ENCODE measurements at regions not wholly inside any gene's neighbourhood (a gene's known extent, or its start where the extent isn't known, plus 50 kb on each side); places are given as distances from the start of the nearest gene placed in this dataset.

DNA sequence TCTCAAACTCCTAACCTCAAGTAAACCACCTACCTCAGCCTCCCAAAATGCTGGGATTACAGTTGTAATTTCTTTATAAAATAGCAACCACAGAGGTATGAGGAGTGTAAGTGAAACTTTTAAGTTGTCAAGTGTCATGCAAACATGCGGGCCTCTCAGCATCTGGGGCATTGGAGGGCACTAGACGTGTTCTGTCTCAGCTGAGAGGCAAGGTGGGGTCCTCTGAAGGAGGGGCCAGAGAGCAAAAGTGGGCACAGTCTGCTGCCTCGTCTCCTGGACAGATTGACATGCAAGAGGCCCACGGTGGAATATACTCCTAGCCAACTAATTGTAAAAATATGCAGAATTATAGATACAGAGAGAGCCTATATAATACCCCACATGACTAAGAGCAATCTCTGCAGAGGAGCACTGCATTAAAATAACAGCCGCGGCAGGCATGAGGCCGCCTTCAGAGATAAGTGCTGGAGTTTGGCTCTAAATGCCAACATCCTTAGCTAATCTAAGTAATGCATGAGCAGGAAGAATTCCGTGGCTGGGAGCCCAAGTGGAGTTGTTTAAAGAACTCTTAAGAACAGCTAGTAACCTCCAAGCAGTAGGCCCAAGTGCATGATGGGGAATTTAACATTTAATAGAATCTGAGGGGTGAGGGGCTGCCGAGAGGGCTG lies 87.8 kb upstream of the RNU6-1 start:
- TF ChIP-seq CTCF (IDR thresholded peaks at IDR 0.05), result no peak
- no peak for TF ChIP-seq POLR2A (IDR thresholded peaks at IDR 0.05)
- TF ChIP-seq EP300 (IDR thresholded peaks at IDR 0.05), result no peak
